HG03521 (cell line): ENCODE measurements at regions not wholly inside any gene's neighbourhood (a gene's known extent, or its start where the extent isn't known, plus 50 kb on each side); places are given as distances from the start of the nearest gene placed in this dataset.
"Not testable (repeated sequence)": the region's sequence is repeated elsewhere in the genome, so short reads cannot be mapped to it uniquely, and the experiment has no call there.

Experiments used
- ATAC-seq: cut with Tn5 transposase; IDR thresholded peaks from one replicate; pipeline ENCODE4 v1.9.1; 2021; ENCODE audit warnings: mild to moderate bottlenecking, moderate library complexity; ENCODE audit not compliant: unreplicated experiment

GRCh38 chr3:106825962-106826605 lies 551.2 kb upstream of the CCDC54 start:
- ATAC-seq = no peak

- no peak for ATAC-seq
Measured at GRCh38 chr3:106826791-106827311, 550.4 kb upstream of the CCDC54 start.

DNA sequence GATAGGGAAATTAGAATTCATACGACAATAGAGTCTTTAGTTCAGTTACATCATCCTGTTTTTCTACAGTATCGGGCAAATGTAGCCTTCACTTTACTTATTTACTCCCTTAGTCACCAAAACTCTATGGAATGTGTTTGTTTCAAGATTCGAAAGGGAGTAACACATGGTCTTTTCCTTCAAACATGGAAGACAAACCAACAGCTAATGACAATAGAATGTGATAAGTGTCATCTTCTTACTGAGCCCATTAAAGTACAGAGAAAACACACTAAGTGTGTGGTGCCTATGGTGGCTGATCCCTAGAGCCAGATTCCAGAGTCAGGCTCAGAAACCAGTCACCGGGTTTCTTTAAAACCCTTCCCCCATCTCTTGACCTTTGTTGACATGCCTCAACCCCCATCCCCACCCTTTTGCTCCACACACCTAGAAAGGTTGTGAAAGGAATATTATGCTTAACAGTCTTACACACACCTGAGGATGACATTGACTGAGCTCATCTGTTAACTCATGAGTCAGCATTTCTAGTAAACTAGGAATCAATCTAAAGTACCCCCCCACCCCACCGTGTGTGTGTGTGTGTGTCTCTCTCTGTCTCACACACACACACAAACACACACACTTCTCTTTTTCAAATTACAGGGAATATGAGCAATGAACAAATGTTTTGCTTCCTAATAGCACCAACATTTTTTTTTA lies 549.6 kb upstream of the CCDC54 start:
- ATAC-seq = no peak

- ATAC-seq = no peak
Measured at GRCh38 chr3:106829206-106829605, 548.0 kb upstream of the CCDC54 start.

- ATAC-seq = no peak
Measured at GRCh38 chr3:106830334-106830733, 546.9 kb upstream of the CCDC54 start.

DNA sequence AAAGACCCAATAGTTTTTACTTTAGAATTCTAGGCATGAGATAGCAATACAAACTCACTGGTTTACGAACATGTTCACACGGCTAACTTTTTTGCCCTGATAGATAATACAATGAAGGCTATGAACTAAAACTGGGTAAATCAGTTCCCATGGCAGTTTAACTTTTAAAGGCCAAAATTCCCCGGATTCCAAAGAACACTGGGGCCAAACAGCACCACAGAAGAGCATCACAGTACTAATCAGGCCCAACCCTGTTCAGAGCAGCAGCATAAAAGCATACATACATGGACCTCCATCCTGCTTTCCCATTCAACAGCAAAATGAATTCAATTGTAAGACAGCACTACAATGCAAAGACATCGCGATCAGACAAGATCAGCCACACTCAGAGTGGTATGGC lies 540.3 kb upstream of the CCDC54 start:
- ATAC-seq = no peak

DNA sequence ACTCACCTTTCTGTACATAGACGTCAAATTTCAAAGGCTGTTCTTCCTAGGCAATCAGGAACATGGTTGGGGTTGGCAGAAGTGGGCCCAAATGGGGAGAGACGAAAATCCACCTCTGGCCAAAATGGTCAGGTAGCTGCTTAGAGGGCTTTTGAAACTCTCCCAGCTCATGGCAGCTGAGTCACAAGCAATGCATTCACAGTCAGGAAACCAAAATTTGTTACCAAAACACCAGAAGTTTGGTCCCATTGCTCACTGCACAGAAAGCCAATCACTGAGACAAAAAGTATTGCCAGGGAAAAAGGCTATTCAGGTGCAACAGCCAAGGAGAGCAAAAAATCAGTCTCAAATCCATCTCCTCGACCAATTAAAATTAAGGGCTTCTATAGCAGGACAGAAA lies 539.6 kb upstream of the CCDC54 start:
- no peak for ATAC-seq

GRCh38 chr3:106839576-106840280 lies 537.5 kb upstream of the CCDC54 start:
- ATAC-seq = no peak

- no peak for ATAC-seq
Measured at GRCh38 chr3:106840319-106840718, 536.9 kb upstream of the CCDC54 start.

GRCh38 chr3:106842151-106842550 lies 535.1 kb upstream of the CCDC54 start:
- ATAC-seq = no peak

DNA sequence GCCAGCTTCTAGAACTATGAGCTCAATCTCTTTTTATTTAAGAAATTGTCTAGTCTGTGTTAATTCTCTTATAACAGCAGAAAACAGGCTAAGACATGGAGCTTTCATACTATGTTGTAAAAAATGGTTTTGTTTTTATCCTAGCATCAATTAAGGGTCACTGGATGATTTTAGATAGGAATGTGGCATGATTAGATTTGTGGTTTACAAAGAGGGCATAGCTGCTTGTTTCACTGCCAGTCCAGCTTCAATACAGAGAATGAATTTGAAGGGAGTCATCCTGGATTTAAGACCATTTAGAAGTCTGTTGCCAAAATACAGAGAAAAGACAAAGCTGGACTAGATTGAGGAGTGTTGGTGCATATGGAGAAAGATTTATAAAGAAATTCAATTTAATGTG lies 532.6 kb upstream of the CCDC54 start:
- ATAC-seq = no peak

- ATAC-seq = no peak
Measured at GRCh38 chr3:106848099-106848498, 529.1 kb upstream of the CCDC54 start.

- no peak for ATAC-seq
Measured at GRCh38 chr3:106850437-106850836, 526.8 kb upstream of the CCDC54 start.

DNA sequence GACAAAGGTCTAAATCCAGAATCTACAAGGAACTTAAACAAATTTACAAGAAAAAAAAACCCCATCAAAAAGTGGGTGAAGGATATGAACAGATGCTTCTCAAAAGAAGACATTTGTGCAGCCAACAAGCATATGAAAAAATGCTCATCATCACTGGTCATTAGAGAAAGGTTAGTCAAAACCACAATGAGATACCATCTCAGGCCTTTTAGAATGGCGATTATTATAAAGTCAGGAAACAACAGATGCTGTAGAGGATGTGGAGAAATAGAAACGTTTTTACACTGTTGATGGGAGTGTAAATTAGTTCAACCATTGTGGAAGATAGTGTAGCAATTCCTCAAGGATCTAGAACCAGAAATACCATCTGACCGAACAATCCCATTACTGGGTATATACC lies 518.9 kb upstream of the CCDC54 start:
- not testable (repeated sequence) for ATAC-seq

DNA sequence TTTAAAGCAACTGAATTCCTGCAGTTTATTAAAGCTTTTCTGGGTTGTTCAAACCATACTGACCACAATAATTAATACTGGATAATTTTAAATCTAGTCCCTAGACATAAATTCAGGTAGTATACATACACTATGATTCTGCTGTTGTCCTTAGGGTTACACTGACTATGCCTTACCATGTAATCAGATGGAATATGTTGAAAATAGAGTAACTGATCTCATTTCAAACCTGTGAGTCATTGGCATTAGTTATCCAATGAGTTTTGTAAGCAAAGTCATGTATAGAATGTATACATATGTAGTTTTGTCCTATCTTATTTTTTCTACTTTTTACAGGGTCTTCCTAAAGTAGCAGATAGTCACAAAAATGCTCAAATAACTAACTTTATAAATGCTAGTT lies 517.1 kb upstream of the CCDC54 start:
- ATAC-seq = no peak

- no peak for ATAC-seq
Measured at GRCh38 chr3:106862067-106862466, 515.2 kb upstream of the CCDC54 start.

DNA sequence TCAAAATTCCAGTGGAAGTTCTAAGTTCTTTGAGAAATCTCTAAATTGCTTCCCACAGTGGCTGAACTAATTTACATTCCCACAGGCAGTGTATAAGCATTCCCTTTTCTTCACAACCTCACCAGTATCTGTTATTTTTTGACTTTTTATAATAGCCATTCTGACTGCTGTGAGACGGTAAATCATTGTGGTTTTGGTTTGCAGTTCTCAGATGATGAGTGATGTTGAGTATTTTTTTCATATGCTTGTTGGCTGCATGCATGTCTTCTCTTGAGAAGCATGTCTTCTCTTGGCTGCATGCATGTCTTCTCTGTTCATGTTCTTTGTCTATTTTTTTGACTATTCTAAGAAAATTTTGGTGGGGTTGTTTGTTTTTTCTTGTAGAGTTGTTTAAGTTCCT lies 499.6 kb upstream of the CCDC54 start:
- ATAC-seq = no peak

GRCh38 chr3:106880206-106880605 lies 497.0 kb upstream of the CCDC54 start:
- ATAC-seq = no peak

DNA sequence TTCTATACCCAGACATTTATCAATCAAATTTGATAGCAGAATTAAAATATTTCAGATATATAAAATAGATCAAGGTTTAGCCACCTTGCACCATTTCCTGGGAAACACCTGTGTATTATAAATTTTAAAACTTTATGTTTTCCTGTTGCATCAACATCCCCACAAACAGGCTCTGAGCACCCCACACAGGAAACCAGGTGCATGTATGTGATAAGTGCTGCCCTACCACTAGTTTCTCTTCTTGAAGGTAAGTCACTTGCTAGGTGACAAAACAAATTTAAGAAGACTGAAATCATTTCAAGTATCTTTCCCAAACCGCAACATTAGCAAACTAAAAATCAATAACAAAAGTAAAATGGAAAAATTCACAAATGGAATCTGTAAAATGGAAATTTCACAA lies 496.1 kb upstream of the CCDC54 start:
- ATAC-seq = no peak

- no peak for ATAC-seq
Measured at GRCh38 chr3:106882297-106882696, 494.9 kb upstream of the CCDC54 start.

DNA sequence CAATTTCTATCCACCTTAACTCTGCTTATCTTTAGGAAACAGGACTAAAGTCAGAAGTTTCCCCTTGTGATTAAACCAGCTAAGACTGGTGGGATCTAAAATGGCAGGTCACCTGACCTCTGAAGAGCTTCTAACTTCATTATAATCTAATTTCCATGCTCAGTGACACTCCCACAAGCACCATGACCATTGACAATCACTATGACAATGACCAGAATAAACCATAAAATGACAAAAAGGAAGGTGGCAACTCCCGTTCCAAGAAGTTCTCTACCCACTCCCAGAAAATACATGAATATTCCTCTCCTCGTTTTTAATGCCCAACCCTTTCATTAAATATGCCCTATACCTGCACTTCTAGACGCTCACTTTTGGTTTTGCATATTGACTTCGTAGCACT lies 471.2 kb upstream of the CCDC54 start:
- no peak for ATAC-seq
